Stimulated activated CD4-positive, alpha-beta T cell treated with anti-CD3 and anti-CD28 coated beads, Interleukin-2, amount 100 ng/mL, for 4 hours (primary cell): ENCODE measurements at regions not wholly inside any gene's neighbourhood (a gene's known extent, or its start where the extent isn't known, plus 50 kb on each side); places are given as distances from the start of the nearest gene placed in this dataset.

Experiments
- DNase-seq: peaks from one replicate; pipeline ENCODE4 v3.0.0-alpha.2; 2020; ENCODE audit warnings: low read depth

- DNase-seq, result no peak
These were observed 91.7 kb upstream of the FUT8 start for GRCh38 chr14:65320661-65321308.

GRCh38 chr14:65321370-65321875 is 91.1 kb upstream of the FUT8 start:
- no peak for DNase-seq

- no peak for DNase-seq
These were observed 83.0 kb upstream of the FUT8 start for GRCh38 chr14:65329481-65329880.

- no peak for DNase-seq
These were observed 82.6 kb upstream of the FUT8 start for GRCh38 chr14:65329911-65330310.

- DNase-seq, result no peak
These were observed 82.1 kb upstream of the FUT8 start for GRCh38 chr14:65330416-65330815.

DNA sequence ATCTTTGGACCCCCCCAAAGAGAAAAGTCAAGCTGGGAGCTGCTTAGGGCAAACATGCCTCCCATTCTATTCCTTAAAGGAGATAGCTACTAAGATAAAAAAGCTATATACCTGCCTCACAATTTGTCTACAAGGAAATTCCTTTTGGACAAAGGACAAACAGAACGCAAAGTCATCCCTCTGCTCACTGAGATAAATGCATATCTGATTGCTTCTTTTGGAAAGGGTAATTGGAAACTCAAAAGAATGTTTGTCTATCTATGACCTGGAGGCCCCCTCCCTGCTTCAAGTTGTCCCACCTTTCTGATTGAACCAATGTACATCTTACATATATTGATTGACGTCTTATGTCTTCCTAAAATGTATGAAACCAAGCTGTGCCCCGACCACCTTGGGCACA is 80.9 kb upstream of the FUT8 start:
- no peak for DNase-seq

DNA sequence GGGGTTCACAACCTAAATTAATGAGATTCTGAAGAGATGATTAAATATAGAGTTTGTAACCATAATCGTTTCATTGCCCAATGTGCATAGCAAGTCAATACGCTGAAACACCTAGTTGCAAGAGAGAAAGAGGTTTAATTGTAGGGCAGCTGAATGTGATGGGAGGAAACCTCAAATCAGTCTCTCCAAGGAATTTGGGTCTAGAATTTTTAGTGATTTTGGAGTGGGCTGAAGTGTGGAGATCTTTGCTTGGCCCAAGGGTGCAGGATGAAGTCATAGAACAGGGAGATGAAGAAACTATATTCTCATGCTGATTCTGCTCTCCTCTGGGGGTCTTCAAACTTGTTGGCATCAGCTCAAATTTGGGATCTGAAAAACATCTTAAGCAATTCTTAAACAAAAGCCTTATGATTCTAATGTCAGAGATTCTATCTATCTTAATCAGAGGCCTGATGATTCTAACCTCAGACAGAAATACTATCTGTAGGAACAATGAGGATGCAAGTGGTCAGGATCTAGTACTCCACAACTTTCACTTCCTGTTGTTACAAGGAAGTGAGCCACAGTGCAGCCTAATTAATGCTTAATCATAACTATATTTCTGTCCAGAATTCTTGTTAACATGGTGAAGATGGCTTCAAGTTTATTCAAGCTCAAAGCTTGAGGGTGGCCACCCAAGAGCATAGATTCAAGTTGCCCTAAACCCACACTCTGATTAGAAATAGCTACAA is 80.2 kb upstream of the FUT8 start:
- DNase-seq, result no peak

DNA sequence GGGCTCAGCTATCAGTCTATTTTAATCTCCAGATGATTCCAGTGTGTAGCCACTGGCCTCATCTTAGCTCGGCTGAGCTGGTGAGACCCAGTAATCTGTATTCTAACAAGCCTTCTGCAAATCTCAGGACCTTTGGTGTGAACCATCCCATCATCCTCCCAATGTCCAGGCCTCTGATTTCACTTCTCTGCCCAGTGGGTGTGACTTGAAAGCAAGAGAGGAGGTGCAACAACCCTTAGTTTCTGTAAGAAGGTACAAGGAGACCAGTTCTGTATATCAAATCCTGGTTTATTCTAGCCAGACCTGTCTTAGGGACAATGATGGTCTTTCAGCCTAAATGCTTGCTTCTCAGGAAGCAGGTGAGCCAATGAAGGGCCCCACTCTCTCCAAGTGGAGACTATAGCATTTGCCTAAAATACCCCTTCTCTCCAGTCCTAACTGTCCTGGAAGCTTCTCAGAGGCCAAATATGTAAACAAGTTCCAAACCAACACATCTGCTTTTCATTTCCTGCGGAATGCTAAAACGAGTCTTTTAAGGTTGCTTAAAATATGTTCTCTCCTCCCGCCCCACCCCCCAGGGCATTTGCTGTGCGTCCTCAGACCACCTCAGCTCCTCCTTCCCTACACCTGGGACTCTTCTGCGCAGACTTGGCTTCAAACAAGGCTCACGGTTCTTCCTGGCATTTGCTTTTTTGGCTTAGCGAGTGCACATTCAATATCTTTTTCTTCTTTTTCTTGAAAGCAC is 78.4 kb upstream of the FUT8 start:
- no peak for DNase-seq

- DNase-seq, result no peak
These were observed 77.6 kb upstream of the FUT8 start for GRCh38 chr14:65334765-65335410.

DNA sequence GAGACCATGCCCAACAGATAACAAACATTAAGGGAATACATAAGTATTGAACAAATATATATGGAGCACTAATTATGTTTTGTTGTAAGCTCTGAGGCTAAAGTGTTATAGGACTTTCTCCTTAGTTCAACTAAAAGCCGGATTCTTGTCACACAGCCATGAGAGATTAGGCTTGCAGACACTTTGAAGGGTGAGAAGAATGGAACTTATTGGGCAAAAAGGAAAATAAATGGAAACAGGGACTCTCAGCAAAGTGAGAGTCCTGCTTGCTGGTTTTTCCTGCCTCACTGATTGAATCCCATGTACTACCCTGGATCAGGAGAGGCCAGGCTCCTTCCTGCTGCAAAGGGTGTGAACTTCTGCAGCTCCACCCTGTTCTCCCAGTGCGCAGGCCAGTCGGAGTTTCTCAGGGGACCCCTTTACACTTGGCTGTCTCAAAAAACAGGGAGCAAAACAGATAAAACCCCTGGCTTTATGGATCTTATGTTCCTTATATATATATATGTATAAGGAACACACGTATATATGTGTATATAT is 77.1 kb upstream of the FUT8 start:
- DNase-seq, result no peak

DNA sequence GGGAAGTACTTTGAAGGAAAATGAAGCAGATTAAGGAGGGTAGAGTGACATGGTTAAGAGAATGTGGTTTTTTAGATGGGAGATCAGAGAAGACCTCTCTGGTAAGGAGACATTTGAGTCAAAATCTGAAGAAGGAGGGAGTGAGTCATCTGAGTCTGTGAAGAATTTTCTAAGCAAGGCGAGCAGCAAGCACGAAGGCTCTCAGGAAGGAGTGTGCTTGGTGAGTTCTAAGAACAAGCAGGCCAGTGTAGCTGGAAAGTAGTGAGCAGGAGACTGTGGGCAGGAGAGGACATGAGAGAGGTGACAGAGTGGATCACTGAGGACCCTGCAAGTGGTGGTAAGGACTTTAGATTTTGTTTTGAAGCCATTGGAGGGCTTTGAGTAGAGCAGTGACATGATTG is 76.3 kb upstream of the FUT8 start:
- peak; percentile 32 for DNase-seq

- DNase-seq, result no peak
These were observed 72.7 kb upstream of the FUT8 start for GRCh38 chr14:65339866-65340265.

- no peak for DNase-seq
These were observed 68.5 kb upstream of the FUT8 start for GRCh38 chr14:65344011-65344410.

DNA sequence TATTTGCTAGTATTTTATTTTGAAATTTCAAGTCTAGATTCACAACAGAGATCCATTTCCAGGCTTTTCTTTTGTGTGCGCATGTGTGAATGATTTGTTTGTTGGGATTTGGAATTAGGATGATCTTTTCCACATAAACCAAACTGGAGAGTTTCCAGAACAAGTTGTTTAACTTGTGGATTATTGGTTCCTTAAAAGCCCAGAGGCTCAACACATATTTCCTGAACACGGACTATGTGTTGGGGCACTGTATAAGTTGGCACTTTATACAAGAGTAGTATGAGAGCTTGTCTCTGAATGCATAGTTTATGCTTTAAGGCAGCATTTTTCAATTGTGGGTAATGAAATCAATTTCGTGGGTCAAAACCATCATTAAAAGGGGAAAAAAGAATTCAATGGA is 67.3 kb upstream of the FUT8 start:
- DNase-seq, result no peak

GRCh38 chr14:65346474-65346873 is 66.1 kb upstream of the FUT8 start:
- DNase-seq, result no peak

DNA sequence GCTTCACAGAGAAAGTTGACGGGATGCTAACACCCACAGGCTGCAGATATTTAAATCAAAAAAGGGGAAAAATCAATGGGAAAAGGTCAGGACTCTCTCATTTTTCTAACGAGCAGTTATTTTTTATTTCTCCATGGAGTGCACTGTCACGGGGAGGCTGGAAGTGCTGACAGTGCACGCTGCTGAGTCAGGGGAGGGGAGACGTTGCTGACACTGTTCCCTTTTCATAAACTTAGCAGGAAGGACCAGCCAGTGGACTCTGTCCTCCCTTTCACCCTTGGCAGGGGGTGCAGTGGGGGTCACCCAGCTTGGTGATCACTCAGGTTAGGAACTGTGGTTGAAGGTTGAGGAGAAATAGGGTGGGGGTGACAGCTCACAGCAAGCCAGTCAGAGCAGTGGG is 65.6 kb upstream of the FUT8 start:
- DNase-seq, result no peak

DNA sequence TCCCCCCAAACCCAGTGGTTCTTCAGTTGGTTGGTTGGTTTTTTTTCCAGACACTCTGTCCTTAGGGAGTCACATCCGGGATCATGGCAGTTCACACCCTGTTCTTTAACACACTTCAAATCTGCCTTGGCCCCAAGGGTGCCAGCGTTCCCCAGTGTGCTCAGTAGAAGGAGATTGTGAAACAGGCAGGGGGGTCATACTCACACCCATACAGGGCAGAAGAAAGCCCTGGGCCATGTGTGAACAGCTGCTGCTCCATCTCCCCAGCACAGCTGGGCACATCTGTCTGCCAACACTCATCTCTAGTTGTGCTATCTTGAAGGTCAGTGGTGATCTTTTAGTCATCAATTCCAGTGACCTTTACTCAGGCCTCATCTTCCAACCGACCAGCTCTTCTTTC is 64.4 kb upstream of the FUT8 start:
- no peak for DNase-seq

DNA sequence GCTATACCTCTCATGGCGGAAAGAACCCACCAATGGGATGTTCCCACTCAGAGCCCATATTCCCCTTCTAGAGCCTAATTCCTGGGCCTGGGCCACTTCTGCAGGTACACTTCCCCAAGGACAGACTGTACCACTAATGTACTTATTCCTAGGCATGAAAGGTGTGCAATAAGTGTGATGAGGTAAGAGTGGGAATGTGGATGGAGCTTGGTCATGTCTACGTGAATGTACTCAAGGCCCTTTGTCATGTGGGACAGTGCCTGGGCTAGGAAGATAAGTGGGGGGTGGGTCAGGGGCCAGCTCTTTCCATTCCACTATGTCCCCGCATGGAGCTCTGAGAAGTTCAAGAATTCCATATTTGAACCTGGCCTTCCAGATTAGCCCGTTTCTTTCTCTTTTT is 63.4 kb upstream of the FUT8 start:
- DNase-seq, result no peak

GRCh38 chr14:65351493-65352194 is 60.9 kb upstream of the FUT8 start:
- no peak for DNase-seq

GRCh38 chr14:65352964-65353530 is 59.5 kb upstream of the FUT8 start:
- no peak for DNase-seq

DNA sequence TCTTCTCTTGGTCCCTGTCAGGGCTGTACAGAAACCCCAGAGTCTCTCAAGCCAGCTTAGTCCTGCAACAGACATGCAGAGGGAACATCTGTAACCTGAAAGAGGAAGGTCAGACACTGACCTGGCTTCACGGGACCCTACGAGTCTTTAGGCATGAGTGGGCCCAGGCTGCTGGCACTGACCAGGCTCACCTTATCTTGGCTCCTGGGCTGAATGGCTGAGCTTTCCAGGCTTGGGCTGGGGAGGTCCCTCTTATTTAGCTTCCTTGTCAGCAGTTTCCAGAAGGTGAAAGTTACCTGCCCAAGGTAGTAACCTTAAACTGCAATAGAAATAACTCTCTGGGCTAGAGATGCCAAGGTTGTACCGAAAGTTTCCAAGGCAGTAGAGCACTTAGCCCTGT is 58.4 kb upstream of the FUT8 start:
- DNase-seq, result no peak
